ENCODE measurements at regions not wholly inside any gene's neighbourhood (a gene's known extent, or its start where the extent isn't known, plus 50 kb on each side); places are given as distances from the start of the nearest gene placed in this dataset.

- intact Hi-C loops (cut with micrococcal nuclease; ENCODE audit: unreplicated experiment): no loop called here
- no peak for DNase-seq
- H3K4me1 Mint-ChIP-seq (ENCODE audit: low read depth, unreplicated experiment): no peaks in the 10 kb centered on the region
- no peak for TF ChIP-seq CTCF (IDR thresholded peaks at IDR 0.05; ENCODE audit: unreplicated experiment)
- no peak overlapping the region for H3K27ac Mint-ChIP-seq (ENCODE audit: unreplicated experiment)
- CTCF ChIA-PET: no interaction called here
- BruUV-seq (replicated peaks): no TSS peak
- H3K27me3 Mint-ChIP-seq (ENCODE audit: unreplicated experiment): no peaks in the 10 kb centered on the region
- no peaks in the 10 kb centered on the region for H3K36me3 Mint-ChIP-seq (ENCODE audit: insufficient read depth, unreplicated experiment)
- H3K9me3 Mint-ChIP-seq (ENCODE audit: low read depth, unreplicated experiment): peaks cover 4% of the 10 kb centered on the region
- H3K4me3 Mint-ChIP-seq (ENCODE audit: low read depth, unreplicated experiment): no peak overlapping the region
Observed at GRCh38 chr5:85476617-85477016, 1091.9 kb upstream of the EDIL3 start.

- Mint-ChIP-seq H3K4me3 (ENCODE audit: low read depth, unreplicated experiment) (no peak overlapping the region), H3K9me3 (ENCODE audit: low read depth, unreplicated experiment) (peaks cover 9% of the 10 kb centered on the region), H3K36me3 (ENCODE audit: insufficient read depth, unreplicated experiment) (no peaks in the 10 kb centered on the region), H3K4me1 (ENCODE audit: low read depth, unreplicated experiment) (no peaks in the 10 kb centered on the region), H3K27ac (ENCODE audit: unreplicated experiment) (no peak overlapping the region), H3K27me3 (ENCODE audit: unreplicated experiment) (no peaks in the 10 kb centered on the region)
- BruUV-seq (replicated peaks): no TSS peak
- no peak for TF ChIP-seq CTCF (IDR thresholded peaks at IDR 0.05; ENCODE audit: unreplicated experiment)
- CTCF ChIA-PET: no interaction called here
- intact Hi-C loops (cut with micrococcal nuclease; ENCODE audit: unreplicated experiment): no loop called here
- DNase-seq: no peak
Observed at GRCh38 chr5:85479849-85480248, 1095.2 kb upstream of the EDIL3 start.

- intact Hi-C loops (cut with micrococcal nuclease; ENCODE audit: unreplicated experiment): no loop called here
- CTCF ChIA-PET: no interaction called here
- no peak for DNase-seq
- Mint-ChIP-seq H3K4me1 (ENCODE audit: low read depth, unreplicated experiment) (no peaks in the 10 kb centered on the region), H3K4me3 (ENCODE audit: low read depth, unreplicated experiment) (no peak overlapping the region), H3K27me3 (ENCODE audit: unreplicated experiment) (no peaks in the 10 kb centered on the region), H3K27ac (ENCODE audit: unreplicated experiment) (no peak overlapping the region), H3K9me3 (ENCODE audit: low read depth, unreplicated experiment) (peaks cover 8% of the 10 kb centered on the region), H3K36me3 (ENCODE audit: insufficient read depth, unreplicated experiment) (no peaks in the 10 kb centered on the region)
- no peak for TF ChIP-seq CTCF (IDR thresholded peaks at IDR 0.05; ENCODE audit: unreplicated experiment)
- BruUV-seq (replicated peaks): no TSS peak
Observed at GRCh38 chr5:85484982-85485574, 1100.4 kb upstream of the EDIL3 start.

GRCh38 chr5:85488295-85488694 lies 1103.6 kb upstream of the EDIL3 start:
- DNase-seq: no peak
- Mint-ChIP-seq H3K27me3 (ENCODE audit: unreplicated experiment) (no peaks in the 10 kb centered on the region), H3K36me3 (ENCODE audit: insufficient read depth, unreplicated experiment) (no peaks in the 10 kb centered on the region), H3K4me3 (ENCODE audit: low read depth, unreplicated experiment) (no peak overlapping the region), H3K9me3 (ENCODE audit: low read depth, unreplicated experiment) (peaks cover 12% of the 10 kb centered on the region), H3K4me1 (ENCODE audit: low read depth, unreplicated experiment) (no peaks in the 10 kb centered on the region), H3K27ac (ENCODE audit: unreplicated experiment) (no peak overlapping the region)
- TF ChIP-seq CTCF (IDR thresholded peaks at IDR 0.05; ENCODE audit: unreplicated experiment): no peak
- CTCF ChIA-PET: no interaction called here
- BruUV-seq (replicated peaks): no TSS peak
- intact Hi-C loops (cut with micrococcal nuclease; ENCODE audit: unreplicated experiment): no loop called here
